ENCODE measurements at regions not wholly inside any gene's neighbourhood (a gene's known extent, or its start where the extent isn't known, plus 50 kb on each side); places are given as distances from the start of the nearest gene placed in this dataset.

DNA sequence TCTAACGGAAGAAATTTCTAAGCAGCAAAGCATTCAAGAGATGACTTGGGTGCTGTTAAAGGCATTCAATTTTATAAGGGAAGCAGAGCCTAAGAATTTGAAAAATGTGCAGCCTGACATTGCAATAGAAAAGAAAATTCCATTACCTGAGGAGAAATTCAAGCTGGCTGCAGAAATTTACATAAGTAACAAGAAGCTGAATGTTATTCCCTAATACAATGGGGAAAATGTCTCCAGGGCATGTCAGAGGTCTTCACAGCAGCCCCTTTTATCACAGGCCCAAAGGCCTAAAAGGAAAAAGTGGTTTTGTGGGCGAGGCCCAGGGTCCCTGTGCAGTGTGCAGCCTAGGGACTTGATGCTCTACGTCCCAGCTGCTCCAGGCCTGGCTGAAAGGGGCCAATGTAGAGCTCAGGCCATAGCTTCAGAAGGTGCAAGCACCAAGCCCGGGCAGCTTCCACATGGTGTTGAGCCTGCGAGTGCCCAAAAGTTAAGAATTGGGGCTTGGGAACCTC lies 306.7 kb downstream of the RDH14 start:
- no peak for DNase-seq
- Histone ChIP-seq H3K4me3 (no peak overlapping the region), H3K27me3 (no peaks in the 10 kb centered on the region), H3K4me1 (no peaks in the 10 kb centered on the region), H3K36me3 (no peaks in the 10 kb centered on the region), H3K27ac (no peak overlapping the region), H3K9me3 (no peaks in the 10 kb centered on the region)
- intact Hi-C loops (cut with DNase I; ENCODE audit: low total_unique reads) = no loop called here
- TF ChIP-seq, protein P1, sequence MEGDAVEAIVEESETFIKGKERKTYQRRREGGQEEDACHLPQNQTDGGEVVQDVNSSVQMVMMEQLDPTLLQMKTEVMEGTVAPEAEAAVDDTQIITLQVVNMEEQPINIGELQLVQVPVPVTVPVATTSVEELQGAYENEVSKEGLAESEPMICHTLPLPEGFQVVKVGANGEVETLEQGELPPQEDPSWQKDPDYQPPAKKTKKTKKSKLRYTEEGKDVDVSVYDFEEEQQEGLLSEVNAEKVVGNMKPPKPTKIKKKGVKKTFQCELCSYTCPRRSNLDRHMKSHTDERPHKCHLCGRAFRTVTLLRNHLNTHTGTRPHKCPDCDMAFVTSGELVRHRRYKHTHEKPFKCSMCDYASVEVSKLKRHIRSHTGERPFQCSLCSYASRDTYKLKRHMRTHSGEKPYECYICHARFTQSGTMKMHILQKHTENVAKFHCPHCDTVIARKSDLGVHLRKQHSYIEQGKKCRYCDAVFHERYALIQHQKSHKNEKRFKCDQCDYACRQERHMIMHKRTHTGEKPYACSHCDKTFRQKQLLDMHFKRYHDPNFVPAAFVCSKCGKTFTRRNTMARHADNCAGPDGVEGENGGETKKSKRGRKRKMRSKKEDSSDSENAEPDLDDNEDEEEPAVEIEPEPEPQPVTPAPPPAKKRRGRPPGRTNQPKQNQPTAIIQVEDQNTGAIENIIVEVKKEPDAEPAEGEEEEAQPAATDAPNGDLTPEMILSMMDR (IDR thresholded peaks at IDR 0.05) = no peak
- no peak for TF ChIP-seq POLR2A (IDR thresholded peaks at IDR 0.05)

DNA sequence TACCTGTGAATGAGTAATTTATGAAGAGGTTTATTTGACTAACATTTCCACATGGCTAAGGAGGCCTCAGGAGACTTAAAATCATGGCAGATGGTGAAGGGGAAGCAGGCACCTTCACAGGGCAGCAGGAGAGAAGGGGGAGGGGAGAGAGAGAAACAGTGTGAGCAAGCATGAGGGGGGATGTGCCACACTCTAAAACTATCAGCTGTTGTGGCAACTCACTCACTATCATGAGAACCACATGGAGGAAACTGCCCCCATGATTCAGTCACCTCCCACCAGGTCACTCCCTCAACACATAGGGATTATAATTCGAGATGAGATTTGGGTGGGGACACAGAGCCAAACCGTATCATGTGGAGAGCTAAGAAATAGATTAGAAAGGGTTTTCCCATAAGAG lies 309.0 kb downstream of the RDH14 start:
- TF ChIP-seq POLR2A (IDR thresholded peaks at IDR 0.05) = no peak
- TF ChIP-seq, protein P1 (IDR thresholded peaks at IDR 0.05) = no peak
- Histone ChIP-seq H3K4me1 (no peaks in the 10 kb centered on the region), H3K9me3 (no peaks in the 10 kb centered on the region), H3K27ac (no peak overlapping the region), H3K4me3 (no peak overlapping the region), H3K36me3 (no peaks in the 10 kb centered on the region), H3K27me3 (no peaks in the 10 kb centered on the region)
- no peak for DNase-seq
- intact Hi-C loops (cut with DNase I; ENCODE audit: low total_unique reads) = no loop called here

GRCh38 chr2:18247282-18248110 lies 313.0 kb downstream of the RDH14 start:
- H3K9me3 ChIP-seq = no peaks in the 10 kb centered on the region
- DNase-seq = no peak
- no peak overlapping the region for H3K4me3 ChIP-seq
- no peak overlapping the region for H3K27ac ChIP-seq
- no peaks in the 10 kb centered on the region for H3K36me3 ChIP-seq
- intact Hi-C loops (cut with DNase I; ENCODE audit: low total_unique reads) = no loop called here
- H3K27me3 ChIP-seq = no peaks in the 10 kb centered on the region
- H3K4me1 ChIP-seq = no peaks in the 10 kb centered on the region
- TF ChIP-seq POLR2A (IDR thresholded peaks at IDR 0.05) = no peak
- TF ChIP-seq, protein P1 (IDR thresholded peaks at IDR 0.05) = no peak

DNA sequence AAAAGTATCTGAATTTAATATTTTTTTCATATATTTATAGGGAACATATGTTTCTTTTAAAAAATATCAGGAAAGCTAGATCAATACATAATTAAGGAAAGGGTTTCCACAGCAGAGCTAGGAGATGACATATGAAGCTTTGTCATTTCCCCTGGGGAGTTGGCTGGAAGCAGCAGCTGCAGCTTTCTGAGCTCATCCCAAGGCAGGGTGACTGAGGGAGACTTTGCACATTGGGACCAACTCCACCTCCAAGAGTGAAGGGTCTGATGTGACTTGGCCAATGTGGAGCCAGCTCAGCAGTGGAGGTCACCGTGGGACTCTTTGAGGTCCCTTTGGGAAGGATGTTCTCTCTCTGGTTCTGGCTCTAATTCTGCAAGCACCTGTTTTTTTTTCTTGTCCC lies 315.1 kb downstream of the RDH14 start:
- Histone ChIP-seq H3K27me3 (no peaks in the 10 kb centered on the region), H3K27ac (no peak overlapping the region), H3K4me3 (no peak overlapping the region), H3K9me3 (no peaks in the 10 kb centered on the region), H3K36me3 (no peaks in the 10 kb centered on the region), H3K4me1 (no peaks in the 10 kb centered on the region)
- no peak for DNase-seq
- no peak for TF ChIP-seq POLR2A (IDR thresholded peaks at IDR 0.05)
- TF ChIP-seq, protein P1 (IDR thresholded peaks at IDR 0.05) = no peak
- intact Hi-C loops (cut with DNase I; ENCODE audit: low total_unique reads) = no loop called here

GRCh38 chr2:18244845-18245244 lies 315.6 kb downstream of the RDH14 start:
- H3K9me3 ChIP-seq = no peaks in the 10 kb centered on the region
- DNase-seq = no peak
- H3K27me3 ChIP-seq = no peaks in the 10 kb centered on the region
- H3K4me3 ChIP-seq = no peak overlapping the region
- no peak for TF ChIP-seq POLR2A (IDR thresholded peaks at IDR 0.05)
- TF ChIP-seq, protein P1 (IDR thresholded peaks at IDR 0.05) = no peak
- intact Hi-C loops (cut with DNase I; ENCODE audit: low total_unique reads) = no loop called here
- H3K27ac ChIP-seq = no peak overlapping the region
- H3K4me1 ChIP-seq = no peaks in the 10 kb centered on the region
- H3K36me3 ChIP-seq = no peaks in the 10 kb centered on the region
